Gastrocnemius medialis (tissue), 4 donors: ENCODE measurements at regions not wholly inside any gene's neighbourhood (a gene's known extent, or its start where the extent isn't known, plus 50 kb on each side); places are given as distances from the start of the nearest gene placed in this dataset.

Experiments
- POLR2A ChIP-seq, 2 donors: fragments of 450-650 bp; IDR thresholded peaks; one replicate each; pipeline ENCODE4 v1.6.1; 2017; ENCODE audit warnings: antibody characterized with exemption in 2 of 2, mild to moderate bottlenecking in 2 of 2, moderate library complexity in 2 of 2
- TF ChIP-seq, protein P1 (sequence below), 5 experiments: fragments of 450-650 bp in 3 of 5; fragments of 200-600 bp in 2 of 5; sonication (generic) in 2 of 5; IDR thresholded peaks in 4 of 5; conservative IDR thresholded peaks in 1 of 5; 1 replicate in 4 of 5; 2 replicates in 1 of 5; pipeline ENCODE4 v1.5.1; 2016 to 2019; ENCODE audit warnings: antibody characterized with exemption in 5 of 5, mild to moderate bottlenecking in 3 of 5, moderate library complexity in 3 of 5

GRCh38 chr5:23136958-23137357 is 283.8 kb upstream of the CDH12 start:
- TF ChIP-seq, protein P1, sequence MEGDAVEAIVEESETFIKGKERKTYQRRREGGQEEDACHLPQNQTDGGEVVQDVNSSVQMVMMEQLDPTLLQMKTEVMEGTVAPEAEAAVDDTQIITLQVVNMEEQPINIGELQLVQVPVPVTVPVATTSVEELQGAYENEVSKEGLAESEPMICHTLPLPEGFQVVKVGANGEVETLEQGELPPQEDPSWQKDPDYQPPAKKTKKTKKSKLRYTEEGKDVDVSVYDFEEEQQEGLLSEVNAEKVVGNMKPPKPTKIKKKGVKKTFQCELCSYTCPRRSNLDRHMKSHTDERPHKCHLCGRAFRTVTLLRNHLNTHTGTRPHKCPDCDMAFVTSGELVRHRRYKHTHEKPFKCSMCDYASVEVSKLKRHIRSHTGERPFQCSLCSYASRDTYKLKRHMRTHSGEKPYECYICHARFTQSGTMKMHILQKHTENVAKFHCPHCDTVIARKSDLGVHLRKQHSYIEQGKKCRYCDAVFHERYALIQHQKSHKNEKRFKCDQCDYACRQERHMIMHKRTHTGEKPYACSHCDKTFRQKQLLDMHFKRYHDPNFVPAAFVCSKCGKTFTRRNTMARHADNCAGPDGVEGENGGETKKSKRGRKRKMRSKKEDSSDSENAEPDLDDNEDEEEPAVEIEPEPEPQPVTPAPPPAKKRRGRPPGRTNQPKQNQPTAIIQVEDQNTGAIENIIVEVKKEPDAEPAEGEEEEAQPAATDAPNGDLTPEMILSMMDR (IDR thresholded peaks at IDR 0.05 in 4 of 5, conservative IDR thresholded peaks at IDR 0.05 in 1 of 5), result no peak
- TF ChIP-seq POLR2A (IDR thresholded peaks at IDR 0.05), result no peak
